ENCODE measurements at regions not wholly inside any gene's neighbourhood (a gene's known extent, or its start where the extent isn't known, plus 50 kb on each side); places are given as distances from the start of the nearest gene placed in this dataset.
A peak's percentile ranks its signal among the peaks of the same experiment; 100 is the strongest.

DNA sequence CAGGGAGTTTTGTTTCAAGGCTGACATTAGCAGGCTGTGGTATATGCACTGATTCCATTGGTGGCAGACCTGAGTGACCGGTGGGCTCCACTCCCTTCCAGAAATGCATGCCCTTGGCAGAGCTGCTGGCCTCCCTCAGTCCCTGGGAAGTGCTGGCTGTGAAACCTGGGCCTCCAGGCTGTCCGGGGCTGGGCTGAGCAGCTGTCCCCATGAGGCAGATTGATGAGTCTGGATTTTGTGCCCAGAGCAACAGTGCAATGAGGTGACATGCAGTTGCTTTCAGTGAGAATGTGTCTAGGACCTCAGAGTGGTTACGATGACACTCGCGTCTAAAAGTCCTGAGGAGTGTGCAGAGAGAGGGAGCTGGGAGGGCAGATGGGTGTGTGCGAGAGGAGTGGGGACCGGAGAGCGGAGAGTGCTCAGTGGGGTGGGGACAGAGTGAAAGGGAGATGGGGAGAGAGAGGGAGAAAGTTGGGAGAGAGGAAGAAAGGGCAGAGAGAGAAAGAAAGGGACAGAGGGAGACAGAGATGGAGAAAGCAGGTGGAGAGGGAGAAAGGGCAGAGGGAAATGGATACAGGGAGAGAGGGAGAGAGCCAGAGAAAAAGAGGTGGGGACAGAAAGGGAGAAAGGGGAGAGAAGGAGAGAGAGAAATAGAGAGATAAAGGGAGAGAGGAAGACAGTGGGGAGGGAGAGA is 978.3 kb downstream of the BRD1 start:
- Mint-ChIP-seq H3K27me3 (peaks cover 25% of the 10 kb centered on the region), H3K27ac (peak overlapping the region; percentile 10 to 67), H3K4me1 (no peaks in the 10 kb centered on the region), H3K4me3 (no peak overlapping the region), H3K9me3 (no peaks in the 10 kb centered on the region)
- DNase-seq (no peak), ATAC-seq (no peak)

DNA sequence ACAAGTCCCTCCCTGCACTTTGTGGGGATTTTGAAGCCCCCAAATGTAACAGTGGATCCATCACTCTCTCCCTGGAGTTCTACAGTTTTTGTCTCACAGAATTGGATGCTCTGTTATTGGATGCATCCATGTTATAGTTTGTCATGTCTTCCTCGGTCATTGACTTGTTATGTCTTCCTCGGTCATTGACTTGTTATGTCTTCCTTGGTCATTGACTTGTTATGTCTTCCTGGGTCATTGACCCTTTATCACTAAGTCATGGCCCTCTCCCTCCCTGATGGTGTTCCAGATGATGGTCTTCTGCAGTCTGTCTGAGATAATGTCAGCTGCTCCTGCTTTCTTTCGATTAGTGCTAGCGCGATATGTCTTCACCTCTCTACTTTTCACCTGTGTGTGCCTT is 981.5 kb downstream of the BRD1 start:
- Mint-ChIP-seq H3K4me3 (no peak overlapping the region), H3K4me1 (no peaks in the 10 kb centered on the region), H3K9me3 (no peaks in the 10 kb centered on the region), H3K27me3 (peaks cover 44% of the 10 kb centered on the region), H3K27ac (no peak overlapping the region)
- no peak for DNase-seq
- ATAC-seq = no peak

DNA sequence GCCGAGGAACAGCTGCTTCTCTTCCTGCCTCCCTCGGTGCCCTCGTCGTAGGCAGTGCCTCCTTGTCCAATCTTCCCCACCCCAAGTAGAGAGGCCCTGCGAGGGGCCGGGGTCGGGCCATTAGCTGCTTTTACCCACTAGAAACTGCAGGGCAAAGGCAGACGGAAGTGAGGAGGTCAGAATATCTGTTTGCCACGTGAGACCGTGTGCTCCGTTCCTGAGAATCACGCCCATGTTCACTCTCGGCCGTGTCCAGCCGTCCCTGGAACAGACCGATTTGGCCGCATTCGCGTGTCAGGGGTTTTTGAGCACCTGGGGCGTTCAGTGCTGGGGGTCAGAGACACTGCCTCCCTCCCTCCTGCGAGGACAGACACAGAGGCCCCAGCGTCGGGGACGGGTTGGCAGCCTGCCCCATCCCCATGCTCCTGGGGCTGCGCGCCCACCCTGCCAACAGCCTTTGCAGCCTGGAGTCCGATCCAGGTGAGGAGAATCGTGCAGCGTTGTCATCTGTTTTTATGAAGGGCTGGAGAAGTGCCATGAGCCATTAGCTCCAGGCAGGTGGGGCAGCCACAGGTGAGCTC is 982.2 kb downstream of the BRD1 start:
- no peak overlapping the region for H3K4me3 Mint-ChIP-seq
- no peaks in the 10 kb centered on the region for H3K9me3 Mint-ChIP-seq
- H3K4me1 Mint-ChIP-seq = no peaks in the 10 kb centered on the region
- no peak for DNase-seq
- no peak for ATAC-seq
- H3K27me3 Mint-ChIP-seq = peaks cover 44% of the 10 kb centered on the region
- no peak overlapping the region for H3K27ac Mint-ChIP-seq

GRCh38 chr22:48844056-48844675 is 983.5 kb downstream of the BRD1 start:
- no peak for ATAC-seq
- Mint-ChIP-seq H3K27ac (peak overlapping the region in 1 of 2 donors; percentile 72), H3K4me3 (no peak overlapping the region), H3K4me1 (no peaks in the 10 kb centered on the region), H3K27me3 (peaks cover 37% of the 10 kb centered on the region), H3K9me3 (no peaks in the 10 kb centered on the region)
- DNase-seq = no peak

- no peak for ATAC-seq
- Mint-ChIP-seq H3K27ac (no peak overlapping the region), H3K4me3 (no peak overlapping the region), H3K27me3 (peaks cover 37% of the 10 kb centered on the region), H3K4me1 (no peaks in the 10 kb centered on the region), H3K9me3 (no peaks in the 10 kb centered on the region)
- no peak for DNase-seq
Measured at GRCh38 chr22:48843640-48844039, 984.0 kb downstream of the BRD1 start.

GRCh38 chr22:48842976-48843375 is 984.7 kb downstream of the BRD1 start:
- DNase-seq = no peak
- peaks cover 37% of the 10 kb centered on the region for H3K27me3 Mint-ChIP-seq
- no peak for ATAC-seq
- peak overlapping the region in 1 of 2 donors; percentile 57 for H3K27ac Mint-ChIP-seq
- no peaks in the 10 kb centered on the region for H3K4me1 Mint-ChIP-seq
- peaks cover 0 to 4% of the 10 kb centered on the region in 2 donors for H3K9me3 Mint-ChIP-seq
- no peak overlapping the region for H3K4me3 Mint-ChIP-seq

DNA sequence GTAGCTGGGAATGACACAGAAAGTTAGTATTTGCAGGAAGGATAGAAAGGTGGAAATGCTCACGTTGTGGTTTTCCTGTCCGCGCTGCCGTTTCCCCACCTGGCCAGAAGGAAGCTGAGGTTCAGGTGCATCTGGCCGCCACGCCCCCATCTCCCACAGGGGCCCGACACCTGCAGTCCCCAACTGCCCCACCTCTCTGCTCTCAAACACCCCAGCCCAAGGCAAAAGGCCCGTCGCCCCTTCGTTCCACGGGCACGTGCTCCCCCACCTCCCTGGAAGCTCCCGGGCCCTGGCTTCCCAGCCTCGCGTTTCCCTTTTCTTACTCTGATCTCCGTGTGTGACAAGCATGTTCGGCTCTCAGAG is 985.1 kb downstream of the BRD1 start:
- no peak overlapping the region for H3K4me3 Mint-ChIP-seq

GRCh38 chr22:48841881-48842582 is 985.6 kb downstream of the BRD1 start:
- H3K9me3 Mint-ChIP-seq = peaks cover 9 to 13% of the 10 kb centered on the region in 2 donors
- no peak overlapping the region for H3K27ac Mint-ChIP-seq
- no peaks in the 10 kb centered on the region for H3K4me1 Mint-ChIP-seq
- no peak overlapping the region for H3K4me3 Mint-ChIP-seq
- peaks cover 37% of the 10 kb centered on the region for H3K27me3 Mint-ChIP-seq
- no peak for DNase-seq
- ATAC-seq = no peak

More for the DNA sequence above, 985.1 kb downstream of the BRD1 start:
- Mint-ChIP-seq H3K4me1 (no peaks in the 10 kb centered on the region), H3K9me3 (peaks cover 4 to 8% of the 10 kb centered on the region in 2 donors), H3K27ac (no peak overlapping the region), H3K27me3 (peaks cover 37% of the 10 kb centered on the region)
- ATAC-seq = no peak
- no peak for DNase-seq

GRCh38 chr22:48840112-48840949 is 987.3 kb downstream of the BRD1 start:
- DNase-seq = no peak
- peaks cover 10 to 23% of the 10 kb centered on the region in 2 donors for H3K9me3 Mint-ChIP-seq
- peaks cover 28% of the 10 kb centered on the region for H3K27me3 Mint-ChIP-seq
- H3K4me1 Mint-ChIP-seq = no peaks in the 10 kb centered on the region
- no peak overlapping the region for H3K27ac Mint-ChIP-seq
- H3K4me3 Mint-ChIP-seq = no peak overlapping the region
- no peak for ATAC-seq

DNA sequence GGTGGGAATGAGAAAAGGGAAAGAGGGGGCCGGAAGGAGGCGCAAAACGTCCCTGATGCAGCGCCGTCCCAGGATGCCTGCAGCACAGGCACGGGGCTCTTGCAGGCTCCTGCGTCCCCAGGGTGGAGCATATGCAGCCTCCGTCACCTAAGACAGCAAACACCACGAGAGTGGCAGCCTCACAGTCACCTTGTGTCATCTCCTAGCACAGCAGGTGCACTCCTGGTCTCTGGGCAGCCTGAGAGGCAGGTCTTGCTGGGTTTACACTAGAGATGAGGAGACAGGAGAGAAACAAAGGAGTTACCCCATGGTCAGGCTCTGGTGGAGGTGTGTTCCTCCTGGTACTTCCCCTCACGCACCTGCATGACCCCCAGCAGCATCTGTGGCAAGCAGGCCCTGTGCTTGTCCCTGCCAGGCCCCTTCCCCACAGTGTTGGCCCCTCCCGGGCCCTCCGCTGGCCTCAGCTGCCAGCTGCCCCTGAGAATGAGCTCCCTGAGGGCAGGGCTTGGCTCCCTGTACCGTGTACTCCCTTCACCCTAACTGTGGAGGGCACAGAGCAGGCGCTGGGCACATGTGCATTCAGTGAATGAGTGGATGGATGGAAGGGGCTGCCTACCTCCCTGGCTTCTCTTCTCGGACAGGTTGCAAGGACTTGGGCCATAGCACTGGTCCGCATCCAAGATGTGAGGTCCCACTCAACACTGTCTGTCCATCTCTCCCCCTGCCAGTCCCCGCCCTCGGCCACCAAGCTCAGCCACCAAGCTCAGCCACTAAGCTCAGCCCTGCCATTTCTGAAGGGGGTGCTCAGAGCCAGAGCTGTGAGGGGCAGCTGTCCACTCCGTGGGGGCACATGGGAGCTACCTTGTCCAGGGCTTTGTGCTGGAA is 988.6 kb downstream of the BRD1 start:
- Mint-ChIP-seq H3K4me3 (no peak overlapping the region), H3K27me3 (peaks cover 16% of the 10 kb centered on the region), H3K9me3 (peaks cover 10 to 23% of the 10 kb centered on the region in 2 donors), H3K27ac (no peak overlapping the region), H3K4me1 (no peaks in the 10 kb centered on the region)
- ATAC-seq (no peak), DNase-seq (no peak)

DNA sequence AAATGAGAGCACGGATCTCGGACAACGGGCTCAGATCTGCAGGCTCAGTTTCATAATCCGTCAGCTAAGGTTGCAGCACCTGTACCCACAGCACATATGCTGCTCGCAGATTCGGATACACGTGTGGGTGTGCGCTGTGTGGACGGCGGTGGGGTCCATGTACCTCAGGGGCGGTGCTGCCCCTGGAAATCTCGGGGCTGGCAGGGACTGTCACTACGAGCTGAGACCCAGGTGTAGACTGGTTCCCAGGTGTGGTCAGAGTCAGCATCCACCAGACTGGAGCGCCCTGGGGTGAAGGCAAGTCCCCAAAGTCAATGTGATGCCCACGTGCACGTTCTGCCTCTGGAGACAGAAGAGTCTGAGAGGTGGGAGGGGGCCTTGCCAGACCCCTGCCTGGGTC is 989.3 kb downstream of the BRD1 start:
- Mint-ChIP-seq H3K9me3 (peaks cover 10 to 27% of the 10 kb centered on the region in 2 donors), H3K4me3 (no peak overlapping the region), H3K4me1 (no peaks in the 10 kb centered on the region), H3K27me3 (peaks cover 16% of the 10 kb centered on the region), H3K27ac (no peak overlapping the region)
- DNase-seq (no peak), ATAC-seq (no peak)

DNA sequence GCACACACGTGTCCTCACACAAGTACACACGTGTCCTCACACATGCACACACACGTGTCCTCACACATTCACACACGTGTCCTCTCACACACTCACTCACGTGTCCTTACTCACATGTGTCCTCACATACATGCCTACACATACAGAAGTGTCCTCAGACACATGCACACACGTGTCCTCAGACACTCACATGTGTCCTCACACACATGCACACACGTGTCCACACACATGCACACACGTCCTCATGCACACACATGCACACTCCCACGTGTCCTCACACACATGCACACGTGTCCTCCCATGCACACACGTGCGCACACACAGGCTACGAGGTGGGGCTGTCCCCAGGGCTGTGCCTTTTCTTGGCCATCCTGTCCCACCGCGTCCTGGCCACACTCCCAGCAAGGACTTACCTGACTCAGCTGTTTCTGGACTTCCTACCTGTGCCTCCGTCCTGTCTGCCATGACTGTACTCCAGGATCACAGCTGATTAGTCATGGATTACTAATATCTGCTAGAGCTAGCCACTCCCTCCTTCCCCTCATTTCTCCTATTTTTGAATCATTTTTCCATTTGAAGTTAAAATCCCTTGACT is 990.2 kb downstream of the BRD1 start:
- Mint-ChIP-seq H3K4me3 (no peak overlapping the region), H3K9me3 (peaks cover 14 to 32% of the 10 kb centered on the region in 2 donors), H3K27me3 (peaks cover 7% of the 10 kb centered on the region), H3K27ac (no peak overlapping the region), H3K4me1 (no peaks in the 10 kb centered on the region)
- ATAC-seq (no peak), DNase-seq (no peak)

DNA sequence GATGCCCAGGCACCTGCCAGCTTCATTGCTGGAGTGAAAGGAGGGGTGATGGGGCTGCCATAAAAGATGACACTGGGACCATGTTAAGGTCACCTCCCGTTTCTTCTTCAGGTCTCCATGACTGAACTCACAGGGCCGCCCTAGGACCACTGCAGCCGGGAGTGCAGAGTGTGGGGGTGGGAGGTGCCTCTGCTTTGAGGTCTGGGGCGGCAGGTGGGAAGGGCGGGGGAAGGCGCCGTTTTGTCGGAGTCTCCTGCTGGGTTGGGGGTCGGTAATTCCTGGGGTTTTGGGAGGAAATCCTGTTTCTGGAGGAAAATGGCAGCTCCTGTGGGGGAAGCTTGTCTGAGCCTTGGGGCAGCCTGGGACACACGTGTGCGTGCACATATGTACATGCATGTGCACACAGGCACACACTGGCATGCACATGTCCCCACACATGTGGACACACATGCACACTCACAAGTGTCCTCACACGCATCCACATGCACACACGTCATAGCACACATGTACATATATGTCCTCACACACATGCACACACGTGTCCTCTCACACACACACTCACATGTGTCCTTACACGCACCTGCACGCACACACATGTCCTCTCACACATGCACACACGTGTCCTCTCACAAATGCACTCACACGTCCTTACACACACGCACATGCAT is 990.9 kb downstream of the BRD1 start:
- Mint-ChIP-seq H3K9me3 (peaks cover 14 to 32% of the 10 kb centered on the region in 2 donors), H3K27me3 (peaks cover 3% of the 10 kb centered on the region), H3K4me3 (no peak overlapping the region), H3K4me1 (no peaks in the 10 kb centered on the region), H3K27ac (no peak overlapping the region)
- ATAC-seq (no peak), DNase-seq (no peak)

Measured in stimulated activated naive CD8-positive, alpha-beta T cell treated with anti-CD3 and anti-CD28 coated beads, Interleukin-15, amount 100 ng/mL, for 72 hours (primary cell).